ENCODE measurements at regions not wholly inside any gene's neighbourhood (a gene's known extent, or its start where the extent isn't known, plus 50 kb on each side); places are given as distances from the start of the nearest gene placed in this dataset.
"Not testable (repeated sequence)": the region's sequence is repeated elsewhere in the genome, so short reads cannot be mapped to it uniquely, and the experiment has no call there.

DNA sequence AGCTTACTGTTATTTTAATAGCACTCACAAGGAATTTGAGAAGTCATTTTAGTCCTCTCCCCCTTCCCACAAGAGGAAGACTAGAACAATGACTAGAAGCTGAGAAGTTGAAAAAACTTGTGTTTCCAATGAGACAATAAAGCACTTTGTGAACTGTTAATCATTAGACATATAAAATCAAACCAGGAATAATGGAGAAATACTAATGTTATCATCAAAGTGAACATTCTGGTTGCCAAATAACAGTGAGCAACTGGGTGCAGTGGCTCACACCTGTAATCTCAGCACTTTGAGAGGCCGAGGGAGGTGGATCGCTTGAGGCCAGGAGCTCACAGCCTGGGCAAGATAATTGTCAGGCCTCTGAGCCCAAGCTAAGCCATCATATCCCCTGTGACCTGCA lies 54.0 kb upstream of the RASAL2 start:
- Mint-ChIP-seq H3K27me3 (peaks cover 1% of the 10 kb centered on the region), H3K27ac (no peak overlapping the region), H3K9me3 (peaks cover 2% of the 10 kb centered on the region), H3K4me1 (no peaks in the 10 kb centered on the region), H3K36me3 (ENCODE audit: low read depth) (no peaks in the 10 kb centered on the region), H3K4me3 (no peak overlapping the region)
- ChIA-PET CTCF (no interaction called here), POLR2A (no interaction called here)
- no peak for DNase-seq

DNA sequence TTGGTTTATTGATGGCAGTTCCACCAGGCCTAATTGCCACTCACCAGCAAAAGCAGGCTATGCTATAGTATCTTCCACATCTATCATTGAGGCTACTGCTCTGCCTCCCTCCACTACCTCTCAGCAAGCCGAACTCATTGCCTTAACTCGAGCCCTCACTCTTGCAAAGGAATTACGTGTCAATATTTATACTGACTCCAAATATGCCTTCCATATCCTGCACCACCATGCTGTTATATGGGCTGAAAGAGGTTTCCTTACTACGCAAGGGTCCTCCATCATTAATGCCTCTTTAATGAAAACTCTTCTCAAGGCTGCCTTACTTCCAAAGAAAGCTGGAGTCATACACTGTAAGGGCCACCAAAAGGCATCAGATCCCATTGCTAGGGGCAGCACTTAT lies 50.0 kb upstream of the RASAL2 start:
- H3K27me3 Mint-ChIP-seq; H3K4me3 Mint-ChIP-seq; H3K27ac Mint-ChIP-seq; H3K4me1 Mint-ChIP-seq; H3K9me3 Mint-ChIP-seq; POLR2A ChIA-PET; H3K36me3 Mint-ChIP-seq (ENCODE audit: low read depth); CTCF ChIA-PET; DNase-seq: not testable (repeated sequence)

Measured in activated CD4-positive, alpha-beta memory T cell treated with anti-CD3 and anti-CD28 coated beads, Interleukin-2, amount 10 ng/mL, durations not matched to agents 7 days and 5 days (primary cell).